MM.1S (cell line): ENCODE measurements at regions not wholly inside any gene's neighbourhood (a gene's known extent, or its start where the extent isn't known, plus 50 kb on each side); places are given as distances from the start of the nearest gene placed in this dataset.
"Not testable (repeated sequence)": the region's sequence is repeated elsewhere in the genome, so short reads cannot be mapped to it uniquely, and the experiment has no call there.

Source experiments
- EZH2 ChIP-seq: fragments of 300-600 bp; sonication (generic); optimal IDR thresholded peaks from 2 replicates; pipeline ENCODE3; 2017; ENCODE audit warnings: low read depth, mild to moderate bottlenecking, antibody characterized with exemption, low read length, mixed read lengths
- EZH2phosphoT487 ChIP-seq: fragments of 300-600 bp; sonication (generic); IDR thresholded peaks from 2 replicates; pipeline ENCODE4 v1.6.1; 2018; ENCODE audit warnings: antibody characterized with exemption, low read length
- TF ChIP-seq, protein P1 (sequence below): fragments of 300-600 bp; sonication (generic); IDR thresholded peaks from 2 replicates; pipeline ENCODE4 v1.5.1; 2016; ENCODE audit warnings: antibody characterized with exemption, low read length, mixed read lengths

DNA sequence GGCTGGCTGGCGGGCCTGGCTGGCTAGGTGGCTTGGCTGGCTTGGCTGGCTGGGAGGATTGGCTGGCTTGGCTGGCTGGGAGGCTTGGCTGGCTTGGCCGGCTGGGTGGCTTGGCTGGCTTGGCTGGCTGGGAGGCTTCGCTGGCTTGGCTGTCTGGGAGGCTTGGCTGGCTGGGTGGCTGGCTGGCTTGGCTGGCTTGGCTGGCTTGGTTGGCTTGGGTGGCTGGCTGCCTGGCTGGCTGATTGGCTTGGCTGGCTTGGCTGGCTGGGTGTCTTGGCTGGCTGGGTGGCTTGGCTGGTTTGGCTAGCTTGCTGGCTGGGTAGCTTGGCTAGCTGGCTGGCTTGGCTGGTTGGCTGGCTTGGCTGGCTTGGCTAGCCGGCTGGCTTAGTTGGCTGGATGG, 2817.8 kb downstream of the RPIA start:
- TF ChIP-seq, protein P1, sequence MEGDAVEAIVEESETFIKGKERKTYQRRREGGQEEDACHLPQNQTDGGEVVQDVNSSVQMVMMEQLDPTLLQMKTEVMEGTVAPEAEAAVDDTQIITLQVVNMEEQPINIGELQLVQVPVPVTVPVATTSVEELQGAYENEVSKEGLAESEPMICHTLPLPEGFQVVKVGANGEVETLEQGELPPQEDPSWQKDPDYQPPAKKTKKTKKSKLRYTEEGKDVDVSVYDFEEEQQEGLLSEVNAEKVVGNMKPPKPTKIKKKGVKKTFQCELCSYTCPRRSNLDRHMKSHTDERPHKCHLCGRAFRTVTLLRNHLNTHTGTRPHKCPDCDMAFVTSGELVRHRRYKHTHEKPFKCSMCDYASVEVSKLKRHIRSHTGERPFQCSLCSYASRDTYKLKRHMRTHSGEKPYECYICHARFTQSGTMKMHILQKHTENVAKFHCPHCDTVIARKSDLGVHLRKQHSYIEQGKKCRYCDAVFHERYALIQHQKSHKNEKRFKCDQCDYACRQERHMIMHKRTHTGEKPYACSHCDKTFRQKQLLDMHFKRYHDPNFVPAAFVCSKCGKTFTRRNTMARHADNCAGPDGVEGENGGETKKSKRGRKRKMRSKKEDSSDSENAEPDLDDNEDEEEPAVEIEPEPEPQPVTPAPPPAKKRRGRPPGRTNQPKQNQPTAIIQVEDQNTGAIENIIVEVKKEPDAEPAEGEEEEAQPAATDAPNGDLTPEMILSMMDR, result not testable (repeated sequence)
- not testable (repeated sequence) for TF ChIP-seq EZH2, EZH2phosphoT487
